Thymus (tissue), 11 donors: ENCODE measurements at regions not wholly inside any gene's neighbourhood (a gene's known extent, or its start where the extent isn't known, plus 50 kb on each side); places are given as distances from the start of the nearest gene placed in this dataset.

ENCODE experiments used
- DNase-seq, 9 donors: peaks; one replicate each; pipeline ENCODE4 v3.0.0-alpha.2; 2013; ENCODE audit warnings: low spot score in 9 of 9, low read depth in 6 of 9, missing footprints in 1 of 9
- H3K27ac ChIP-seq, 2 donors: one replicate each; pipeline ENCODE4 v1.5.1; 2013; ENCODE audit warnings: control low read depth in 1 of 2, low read depth in 1 of 2, low read length in 1 of 2, mild to moderate bottlenecking in 1 of 2, moderate library complexity in 1 of 2
- H3K27me3 ChIP-seq, 2 donors: one replicate each; pipeline ENCODE4 v1.5.1; 2013; ENCODE audit warnings: low read length in 1 of 2; ENCODE audit not compliant: control insufficient read depth in 2 of 2, insufficient read depth in 1 of 2
- H3K36me3 ChIP-seq, 2 donors: one replicate each; pipeline ENCODE4 v1.5.1; 2013; ENCODE audit warnings: low read length in 1 of 2, mild to moderate bottlenecking in 1 of 2, moderate library complexity in 1 of 2; ENCODE audit not compliant: control insufficient read depth in 2 of 2, insufficient read depth in 2 of 2
- H3K4me1 ChIP-seq, 2 donors: one replicate each; pipeline ENCODE4 v1.5.1; 2013; ENCODE audit warnings: low read length in 2 of 2; ENCODE audit not compliant: control insufficient read depth in 2 of 2, insufficient read depth in 2 of 2
- H3K4me3 ChIP-seq, 2 donors: one replicate each; pipeline ENCODE4 v1.5.1; 2013; ENCODE audit warnings: low read length in 2 of 2, control low read depth in 1 of 2, mild to moderate bottlenecking in 1 of 2
- H3K9me3 ChIP-seq, 2 donors: one replicate each; pipeline ENCODE4 v1.5.1; 2013; ENCODE audit warnings: low read length in 1 of 2, mild to moderate bottlenecking in 1 of 2; ENCODE audit not compliant: control insufficient read depth in 2 of 2, insufficient read depth in 1 of 2
- WGBS: extraction: QIAGEN DNeasy Blood & Tissue Kit; methylation state at CpG from one replicate; pipeline ENCODE4 v1.1.7; 2013; 5-methylcytosine and 5-hydroxymethylcytosine counted together
- donor health status: healthy.

GRCh38 chr7:46814516-46815250 lies 767.2 kb downstream of the TNS3 start:
- no peak overlapping the region for H3K4me3 ChIP-seq
- H3K9me3 ChIP-seq: peaks cover 1 to 2% of the 10 kb centered on the region in 2 donors
- H3K27ac ChIP-seq: no peak overlapping the region
- H3K4me1 ChIP-seq: no peaks in the 10 kb centered on the region
- DNase-seq: no peak
- no peaks in the 10 kb centered on the region for H3K36me3 ChIP-seq
- no peaks in the 10 kb centered on the region for H3K27me3 ChIP-seq
- WGBS: 95% methylated on average over 4 of the region's 4 CpGs

- Histone ChIP-seq H3K9me3 (peaks cover 0 to 2% of the 10 kb centered on the region in 2 donors), H3K27ac (no peak overlapping the region), H3K27me3 (no peaks in the 10 kb centered on the region), H3K4me1 (no peaks in the 10 kb centered on the region), H3K36me3 (no peaks in the 10 kb centered on the region), H3K4me3 (no peak overlapping the region)
- 93% methylated on average over 7 of the region's 7 CpGs for whole genome bisulfite sequencing
- DNase-seq: no peak
Observed at GRCh38 chr7:46812101-46812675, 769.7 kb downstream of the TNS3 start.

GRCh38 chr7:46811529-46811928 lies 770.4 kb downstream of the TNS3 start:
- WGBS: 93% methylated on average over 4 of the region's 4 CpGs
- Histone ChIP-seq H3K4me3 (no peak overlapping the region), H3K36me3 (no peaks in the 10 kb centered on the region), H3K4me1 (no peaks in the 10 kb centered on the region), H3K27me3 (no peaks in the 10 kb centered on the region), H3K27ac (no peak overlapping the region), H3K9me3 (peaks cover 0 to 2% of the 10 kb centered on the region in 2 donors)
- no peak for DNase-seq

GRCh38 chr7:46810986-46811385 lies 770.9 kb downstream of the TNS3 start:
- 92% methylated on average over 4 of the region's 4 CpGs for WGBS
- Histone ChIP-seq H3K36me3 (no peaks in the 10 kb centered on the region), H3K27ac (no peak overlapping the region), H3K4me1 (no peaks in the 10 kb centered on the region), H3K9me3 (peaks cover 0 to 2% of the 10 kb centered on the region in 2 donors), H3K4me3 (no peak overlapping the region), H3K27me3 (no peaks in the 10 kb centered on the region)
- no peak for DNase-seq

GRCh38 chr7:46809886-46810285 lies 772.0 kb downstream of the TNS3 start:
- H3K36me3 ChIP-seq: no peaks in the 10 kb centered on the region
- no peaks in the 10 kb centered on the region for H3K4me1 ChIP-seq
- no peak overlapping the region for H3K4me3 ChIP-seq
- WGBS: 87% methylated on average over 4 of the region's 4 CpGs
- no peak for DNase-seq
- H3K27ac ChIP-seq: no peak overlapping the region
- peaks cover 0 to 2% of the 10 kb centered on the region in 2 donors for H3K9me3 ChIP-seq
- H3K27me3 ChIP-seq: no peaks in the 10 kb centered on the region

GRCh38 chr7:46806856-46807255 lies 775.1 kb downstream of the TNS3 start:
- WGBS: 85% methylated on average over 3 of the region's 3 CpGs
- Histone ChIP-seq H3K27me3 (no peaks in the 10 kb centered on the region), H3K4me3 (no peak overlapping the region), H3K4me1 (no peaks in the 10 kb centered on the region), H3K27ac (no peak overlapping the region), H3K9me3 (peaks cover 0 to 2% of the 10 kb centered on the region in 2 donors), H3K36me3 (no peaks in the 10 kb centered on the region)
- no peak for DNase-seq

- no peak for DNase-seq
- 97% methylated on average over 2 of the region's 2 CpGs for WGBS
- Histone ChIP-seq H3K36me3 (no peaks in the 10 kb centered on the region), H3K4me1 (no peaks in the 10 kb centered on the region), H3K27ac (no peak overlapping the region), H3K27me3 (no peaks in the 10 kb centered on the region), H3K9me3 (no peaks in the 10 kb centered on the region), H3K4me3 (no peak overlapping the region)
Observed at GRCh38 chr7:46802479-46802878, 779.4 kb downstream of the TNS3 start.

GRCh38 chr7:46791188-46791587 lies 790.7 kb downstream of the TNS3 start:
- H3K4me1 ChIP-seq: no peaks in the 10 kb centered on the region
- H3K36me3 ChIP-seq: no peaks in the 10 kb centered on the region
- WGBS: 78% methylated on average over 1 of the region's 1 CpG
- H3K4me3 ChIP-seq: no peak overlapping the region
- no peaks in the 10 kb centered on the region for H3K9me3 ChIP-seq
- no peak overlapping the region for H3K27ac ChIP-seq
- no peak for DNase-seq
- no peaks in the 10 kb centered on the region for H3K27me3 ChIP-seq

- Histone ChIP-seq H3K27me3 (no peaks in the 10 kb centered on the region), H3K9me3 (no peaks in the 10 kb centered on the region), H3K27ac (no peak overlapping the region), H3K4me1 (no peaks in the 10 kb centered on the region), H3K36me3 (no peaks in the 10 kb centered on the region), H3K4me3 (no peak overlapping the region)
- 97% methylated on average over 3 of the region's 3 CpGs for WGBS
- DNase-seq: no peak
Observed at GRCh38 chr7:46786995-46787394, 794.9 kb downstream of the TNS3 start.
